ENCODE measurements at regions not wholly inside any gene's neighbourhood (a gene's known extent, or its start where the extent isn't known, plus 50 kb on each side); places are given as distances from the start of the nearest gene placed in this dataset.

DNA sequence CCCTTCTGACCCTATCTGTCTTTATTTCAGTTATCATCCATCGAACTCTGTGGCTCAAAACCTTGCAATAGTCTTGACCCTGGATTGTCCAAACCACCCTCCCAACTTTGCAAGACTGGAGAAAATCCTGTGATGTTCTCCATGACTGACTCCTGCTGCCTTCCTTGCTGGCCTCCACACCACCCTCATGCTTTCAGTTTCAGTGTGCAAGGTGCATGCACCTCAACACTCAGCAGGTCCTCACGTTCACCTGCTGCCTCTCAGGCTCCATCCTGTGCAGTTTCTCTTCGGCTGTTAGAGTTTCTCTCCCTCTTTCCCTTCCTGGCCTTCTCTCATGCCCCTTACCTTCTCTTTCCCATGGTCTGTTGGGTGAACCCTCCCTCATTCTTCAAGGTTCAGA, 59.4 kb upstream of the ASIC2 start:
- no peak for DNase-seq (ENCODE audit: low read depth in 4 of 4, low spot score in 3 of 4)

DNA sequence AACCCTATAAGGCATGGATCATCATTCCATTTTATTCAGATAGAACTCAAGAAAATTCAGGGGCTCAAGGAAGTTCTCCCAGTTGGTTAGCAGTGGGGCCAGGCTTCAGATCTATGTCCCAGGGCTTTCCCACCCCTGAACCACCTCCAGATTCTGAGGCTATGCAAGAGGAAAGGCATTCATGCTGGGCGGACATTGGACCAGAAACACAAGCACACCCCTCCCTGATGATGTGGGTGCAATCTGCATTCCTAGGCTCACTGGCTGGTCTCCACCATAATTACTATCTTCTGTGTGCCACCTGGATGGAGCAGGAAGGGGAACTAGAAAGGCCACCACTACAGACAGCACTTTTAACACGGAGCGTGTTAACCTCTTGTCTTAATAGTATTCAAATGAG, 63.2 kb upstream of the ASIC2 start:
- DNase-seq (ENCODE audit: low read depth in 4 of 4, low spot score in 3 of 4) = no peak

DNA sequence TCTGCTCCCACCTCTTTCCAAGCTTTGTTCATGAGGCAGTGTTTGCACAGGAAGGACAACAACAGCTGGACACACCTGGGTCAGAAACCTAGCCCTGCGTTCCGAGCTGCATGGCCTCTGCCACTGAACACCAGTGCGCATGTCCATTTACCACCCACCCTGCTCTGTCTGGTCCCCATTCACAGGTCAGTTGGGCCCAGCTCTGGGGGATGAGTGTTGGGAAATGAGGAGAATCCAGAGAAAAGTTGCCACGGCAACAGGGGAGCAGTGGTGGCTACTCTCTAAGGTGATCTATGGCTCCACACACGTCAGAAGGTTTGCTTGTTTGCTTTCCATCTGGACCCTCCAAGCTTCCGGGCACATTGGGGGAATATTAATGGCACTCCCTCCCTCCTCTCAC, 70.4 kb upstream of the ASIC2 start:
- no peak for DNase-seq (ENCODE audit: low read depth in 4 of 4, low spot score in 3 of 4)

DNA sequence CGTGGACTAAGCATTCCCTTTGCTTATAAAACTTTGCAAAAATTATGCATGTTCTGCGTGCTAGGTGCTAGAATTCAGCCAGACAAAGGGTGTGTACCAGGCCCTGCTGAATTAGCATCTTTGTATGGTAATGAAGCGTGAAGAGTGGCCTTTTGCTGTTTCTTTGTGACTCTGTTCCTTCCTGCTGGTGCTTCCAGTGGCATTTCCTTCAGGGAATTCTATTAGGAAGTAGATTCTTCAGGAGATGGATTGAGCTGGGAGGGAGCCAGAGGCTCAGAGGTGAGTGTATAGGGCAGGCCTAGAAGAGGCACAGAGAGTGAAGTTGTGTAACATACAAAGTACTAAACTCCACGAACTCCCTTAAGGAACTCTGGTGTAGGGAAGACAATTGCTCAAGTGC, 73.9 kb upstream of the ASIC2 start:
- DNase-seq (ENCODE audit: low read depth in 4 of 4, low spot score in 3 of 4) = no peak

DNA sequence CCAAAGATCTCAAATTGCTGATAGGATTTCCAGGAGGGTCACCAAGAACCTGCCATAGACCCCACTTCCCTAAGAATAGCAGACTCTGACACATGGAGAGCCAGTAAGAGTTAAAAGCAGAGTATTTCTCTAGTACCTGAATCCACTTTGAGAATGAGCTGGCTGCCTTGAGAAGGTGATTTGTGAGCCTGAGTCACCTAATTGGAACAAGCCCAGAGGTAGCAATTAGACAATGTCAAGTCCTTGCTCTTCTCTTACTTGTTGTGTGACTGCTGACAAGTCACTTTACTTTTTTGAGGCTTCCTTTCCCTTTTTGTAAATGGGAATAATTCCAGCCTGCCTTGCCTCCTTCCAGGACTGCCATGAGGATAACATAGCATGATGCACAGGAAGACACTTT, 76.1 kb upstream of the ASIC2 start:
- no peak for DNase-seq (ENCODE audit: low read depth in 4 of 4, low spot score in 3 of 4)

DNA sequence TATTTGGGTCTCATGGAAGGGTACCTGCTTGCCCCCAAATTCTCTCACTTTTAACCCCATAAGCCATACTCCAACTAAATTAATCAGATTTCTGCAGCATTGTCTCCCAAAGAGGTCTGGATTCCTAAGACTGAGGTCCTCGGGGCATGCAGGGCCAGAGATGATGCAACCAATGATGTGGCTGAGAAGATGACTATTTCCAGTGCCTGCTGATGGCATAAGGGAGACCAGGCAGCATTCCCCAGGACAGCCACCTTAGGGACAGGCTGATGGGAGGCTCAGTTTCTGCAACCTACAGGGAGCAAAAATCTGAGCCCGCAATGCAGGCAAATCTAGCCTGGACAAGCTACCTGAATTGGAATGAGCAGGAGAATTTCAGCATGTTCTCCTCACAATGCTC, 76.8 kb upstream of the ASIC2 start:
- DNase-seq (ENCODE audit: low read depth in 4 of 4, low spot score in 3 of 4) = no peak

DNA sequence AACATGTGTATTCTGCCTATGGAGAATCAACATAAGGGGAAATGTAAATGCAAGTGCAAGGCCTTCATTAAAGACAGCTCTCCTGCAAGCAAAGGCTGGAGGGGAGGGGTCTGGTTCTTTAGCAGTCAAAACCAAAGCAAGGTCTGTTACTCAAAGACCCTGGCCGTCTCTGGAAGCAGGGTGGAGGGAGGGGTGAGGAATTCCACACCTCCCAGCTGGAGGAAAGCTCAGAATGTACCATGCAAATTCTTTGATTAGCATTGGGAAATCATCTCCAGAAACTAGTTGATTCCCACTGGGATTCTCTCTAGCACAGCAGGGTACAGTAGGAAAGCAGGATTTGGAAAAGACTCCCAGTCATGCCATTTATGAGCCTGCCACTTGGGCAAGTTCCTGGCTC, 77.3 kb upstream of the ASIC2 start:
- no peak for DNase-seq (ENCODE audit: low read depth in 4 of 4, low spot score in 3 of 4)

DNA sequence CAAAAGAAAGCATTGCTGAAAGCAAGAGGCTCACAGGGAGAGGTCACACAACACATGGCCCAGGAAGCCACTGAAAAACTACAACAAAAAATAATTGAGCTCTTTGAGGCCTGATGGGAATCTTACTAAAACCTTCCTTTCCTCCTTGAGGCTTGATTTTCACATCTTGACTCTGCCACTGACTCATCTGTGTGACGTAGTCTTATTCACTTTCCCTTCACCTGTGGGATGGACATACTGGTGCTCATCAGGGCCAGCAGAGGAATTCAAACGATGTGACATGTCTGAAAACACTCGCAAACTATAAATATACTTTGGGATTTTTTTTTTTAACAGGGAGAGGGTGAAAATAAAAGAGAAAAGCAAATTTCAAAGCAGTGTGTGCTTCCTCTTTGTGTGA, 78.3 kb upstream of the ASIC2 start:
- DNase-seq (ENCODE audit: low read depth in 4 of 4, low spot score in 3 of 4) = no peak

DNA sequence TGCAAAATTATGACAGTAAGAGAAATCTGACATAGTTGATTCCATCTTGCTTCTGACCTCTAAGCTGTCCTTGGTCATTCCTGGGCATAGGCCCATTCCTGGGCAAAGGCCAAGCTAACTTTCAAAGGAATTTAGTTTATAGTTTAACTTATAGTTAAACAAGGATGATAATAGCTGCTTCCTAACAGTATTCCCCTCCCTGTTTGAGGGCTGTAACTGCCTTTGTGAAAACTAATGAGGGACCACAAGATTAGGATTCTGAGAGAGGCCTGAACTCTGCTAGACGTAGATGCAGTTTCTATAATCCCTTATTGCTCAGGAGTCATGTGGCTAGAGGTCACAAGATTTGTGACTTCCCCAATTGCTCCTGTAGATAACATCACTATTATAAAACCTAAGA, 80.2 kb upstream of the ASIC2 start:
- no peak for DNase-seq (ENCODE audit: low read depth in 4 of 4, low spot score in 3 of 4)

DNA sequence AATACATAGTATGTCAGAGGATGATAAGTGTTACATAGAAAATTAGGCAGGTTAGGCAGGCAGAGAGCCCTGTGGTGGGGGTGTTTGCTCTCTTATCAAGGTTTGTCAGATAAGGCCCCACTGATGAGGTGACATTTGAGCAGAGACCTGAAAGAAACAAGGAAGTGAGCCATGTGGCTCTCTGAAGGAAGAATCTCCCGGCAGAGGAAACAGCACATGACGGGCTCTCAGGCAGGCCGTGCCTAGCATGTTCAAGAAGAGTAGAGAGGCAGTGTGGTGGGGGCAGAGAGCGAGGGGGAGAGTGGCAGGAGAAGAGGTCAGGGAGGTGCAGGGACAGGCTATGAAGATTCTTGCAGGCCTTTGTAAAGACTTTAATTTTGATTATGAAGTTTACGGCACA, 82.0 kb upstream of the ASIC2 start:
- DNase-seq (ENCODE audit: low read depth in 4 of 4, low spot score in 3 of 4) = no peak

DNA sequence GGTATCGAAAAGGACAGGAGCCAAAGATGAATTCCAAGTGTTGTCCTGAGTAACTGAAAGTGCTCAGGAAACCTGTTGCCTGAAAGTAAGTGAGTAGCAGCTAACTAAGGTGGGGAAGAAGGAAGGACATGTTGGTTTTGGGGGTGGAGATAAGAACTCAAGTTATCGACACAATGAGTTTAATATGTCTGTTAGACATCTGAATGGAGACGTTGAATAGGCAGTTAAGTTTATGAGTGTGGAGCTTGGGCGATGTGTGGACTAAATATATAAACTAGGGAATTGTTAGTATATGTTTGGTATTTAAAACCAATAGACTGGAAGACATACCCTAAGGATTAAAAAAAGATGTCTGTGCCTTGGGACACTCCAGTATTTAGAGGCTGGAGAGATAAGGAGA, 82.7 kb upstream of the ASIC2 start:
- DNase-seq (ENCODE audit: low read depth in 4 of 4, low spot score in 3 of 4) = no peak

DNA sequence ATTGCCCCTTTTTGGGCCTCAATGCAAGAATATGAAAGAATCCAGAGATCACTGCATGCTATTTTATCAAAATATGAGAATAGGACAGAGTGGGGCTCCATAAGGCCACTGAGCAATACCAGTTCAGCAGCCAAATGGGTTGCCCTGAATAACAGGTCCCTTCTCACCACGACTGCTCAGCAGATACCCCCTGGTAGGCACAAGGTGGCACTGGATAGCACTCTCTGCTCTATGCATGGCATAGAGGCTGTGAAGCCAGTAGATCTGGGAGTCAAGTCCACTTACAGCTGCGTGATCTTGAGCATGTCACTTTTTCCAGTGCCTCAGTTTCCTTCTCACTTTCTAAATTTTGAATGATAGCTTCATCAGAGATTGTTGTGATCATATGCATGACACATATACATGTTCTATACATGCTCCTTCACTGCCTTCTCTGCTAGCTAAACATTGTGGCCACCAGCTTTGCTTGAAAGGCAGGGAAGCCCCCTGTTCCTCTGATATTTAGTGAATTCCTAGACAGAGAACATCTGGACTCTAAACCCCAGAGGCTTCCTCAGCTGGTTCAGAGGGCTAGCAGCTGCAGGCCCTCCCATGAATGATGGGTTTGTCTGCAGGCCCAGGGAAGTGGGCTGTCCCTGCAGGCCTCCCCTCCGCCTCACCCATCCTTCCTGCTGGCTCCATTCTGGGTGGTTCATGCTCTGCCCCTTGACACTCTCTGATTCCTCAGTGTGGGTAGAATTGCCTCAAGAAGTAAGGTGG, 84.9 kb upstream of the ASIC2 start:
- DNase-seq (ENCODE audit: low read depth in 4 of 4, low spot score in 3 of 4) = peak in 2 of 4 donors; percentile 22 to 40

DNA sequence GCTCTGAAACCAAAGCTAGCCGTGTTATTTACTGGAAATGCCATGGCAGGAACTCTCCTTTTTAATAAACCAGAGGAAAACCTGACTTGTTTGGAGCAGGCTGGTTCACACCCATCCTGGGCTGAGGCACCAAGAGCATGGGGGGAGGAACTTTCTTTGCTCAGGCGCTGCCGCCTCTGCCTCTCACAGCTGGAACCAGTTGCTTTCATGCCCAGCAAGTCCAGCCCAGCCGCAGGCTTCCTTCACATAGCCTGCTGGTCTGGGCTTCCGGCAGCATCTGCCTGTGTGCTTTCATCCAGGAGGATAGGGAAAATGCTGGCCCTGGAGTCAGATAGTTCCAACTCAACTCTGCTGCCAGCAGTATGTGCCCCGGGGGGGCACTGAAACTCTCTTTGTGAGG, 88.1 kb upstream of the ASIC2 start:
- no peak for DNase-seq (ENCODE audit: low read depth in 4 of 4, low spot score in 3 of 4)

DNA sequence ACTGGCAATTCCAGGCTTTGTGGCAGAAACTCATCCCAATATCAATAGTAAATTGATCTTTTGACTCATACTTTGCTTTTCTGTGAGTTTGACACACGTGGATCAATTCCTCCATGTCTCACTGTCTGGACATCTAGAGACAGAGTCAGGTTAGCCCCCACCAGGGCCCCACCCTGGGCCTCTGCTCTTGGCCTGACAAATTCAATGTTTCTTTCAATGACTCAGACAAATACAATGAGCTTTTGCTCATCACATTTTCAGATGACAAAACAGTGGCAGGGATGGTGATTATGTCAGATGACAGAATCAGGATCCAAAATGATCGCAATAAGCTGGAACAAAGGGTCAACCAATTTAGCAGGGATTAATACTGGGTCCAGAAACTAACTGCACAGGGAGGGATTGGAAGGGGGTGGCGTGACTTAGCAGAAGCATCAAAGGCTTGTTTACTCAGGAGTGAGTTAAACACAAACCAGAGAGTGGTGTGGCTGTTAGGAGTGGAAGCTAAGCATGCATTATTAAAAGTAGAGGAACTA, 90.5 kb upstream of the ASIC2 start:
- DNase-seq (ENCODE audit: low read depth in 4 of 4, low spot score in 3 of 4) = no peak

DNA sequence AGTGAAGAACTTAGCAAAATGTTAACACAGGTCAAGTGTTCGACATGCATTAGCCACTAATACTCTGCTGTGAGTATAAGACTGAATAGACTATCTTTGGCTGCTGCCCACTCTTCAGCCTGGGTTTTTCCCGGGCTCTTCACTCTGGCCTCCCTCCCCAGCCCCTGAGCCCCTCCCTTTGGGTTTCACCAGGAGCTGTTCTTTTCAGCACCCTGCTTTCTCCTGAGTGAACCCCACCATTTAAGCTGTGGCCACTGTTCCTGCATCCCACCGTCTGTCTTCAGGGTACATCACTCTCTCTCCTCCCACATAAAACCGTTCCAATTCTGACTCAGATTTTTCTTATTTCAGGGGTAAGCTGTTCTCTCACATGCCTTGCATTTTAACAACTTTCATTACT, 92.0 kb upstream of the ASIC2 start:
- DNase-seq (ENCODE audit: low read depth in 4 of 4, low spot score in 3 of 4) = no peak

DNA sequence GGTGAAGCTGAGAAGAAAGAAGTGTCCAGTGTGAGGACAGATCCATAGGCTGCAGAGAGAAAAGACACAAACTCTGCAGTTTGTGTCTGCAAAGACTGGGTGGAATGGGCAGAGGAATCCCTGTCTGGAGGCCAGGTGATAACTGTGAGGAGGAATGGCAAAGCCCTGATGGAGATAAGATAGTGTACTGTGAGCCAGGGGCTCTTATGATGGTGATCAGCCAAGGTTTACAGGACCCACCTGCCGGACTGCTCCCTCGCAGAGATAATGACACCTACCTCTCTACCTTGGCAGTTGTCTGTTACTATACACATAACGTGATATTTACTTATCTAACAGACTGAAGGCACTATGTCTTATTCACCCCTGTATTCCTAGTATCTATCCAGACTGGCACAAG, 92.6 kb upstream of the ASIC2 start:
- no peak for DNase-seq (ENCODE audit: low read depth in 4 of 4, low spot score in 3 of 4)

DNA sequence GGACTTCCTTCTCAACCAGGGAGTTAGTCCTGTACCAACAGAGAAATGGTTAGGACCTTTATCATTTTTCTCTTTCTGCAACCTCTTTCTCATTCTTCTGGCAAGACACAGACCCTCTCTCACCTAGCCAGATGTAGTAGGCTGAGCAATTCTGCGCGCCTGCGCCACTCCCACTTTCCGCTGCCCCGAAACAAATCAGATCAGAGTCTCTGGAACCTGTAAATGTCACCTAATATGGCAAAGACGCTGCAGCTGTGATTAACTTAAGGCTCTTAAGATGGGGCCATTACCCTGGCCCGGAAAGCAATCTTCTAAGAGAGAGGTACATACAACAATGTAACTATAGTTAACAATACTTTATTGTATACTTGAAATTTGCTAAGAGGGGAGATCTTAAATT, 94.3 kb upstream of the ASIC2 start:
- DNase-seq (ENCODE audit: low read depth in 4 of 4, low spot score in 3 of 4) = no peak

DNA sequence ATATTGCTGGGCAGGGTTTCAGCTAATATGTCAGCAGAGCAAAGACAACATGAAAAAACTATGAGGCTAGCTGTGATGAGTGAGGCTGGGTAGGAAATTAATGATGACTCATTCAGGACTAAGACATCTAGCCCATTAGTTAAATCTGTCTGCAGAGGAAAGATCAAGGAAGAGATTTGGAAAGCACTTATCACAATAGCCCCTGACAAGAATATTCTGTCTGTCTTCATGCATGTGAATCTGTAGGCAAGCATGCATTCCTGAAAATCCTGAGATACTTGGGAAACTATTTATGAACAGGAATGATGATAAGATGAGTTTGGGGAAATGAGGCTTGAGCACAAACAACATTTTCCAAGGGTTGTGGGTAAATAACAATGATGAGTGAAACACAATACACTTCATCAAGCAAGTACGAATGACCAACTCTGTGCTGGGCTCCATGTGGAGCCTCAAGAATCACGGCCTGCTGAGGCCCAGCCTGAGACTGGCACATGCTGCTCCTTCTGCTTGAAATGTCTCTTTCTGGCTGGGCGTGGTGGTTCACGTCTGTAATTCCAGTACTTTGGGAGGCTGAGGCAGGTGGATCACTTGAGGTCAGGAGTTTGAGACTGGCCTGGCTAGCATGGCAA, 96.5 kb upstream of the ASIC2 start:
- no peak for DNase-seq (ENCODE audit: low read depth in 4 of 4, low spot score in 3 of 4)

DNA sequence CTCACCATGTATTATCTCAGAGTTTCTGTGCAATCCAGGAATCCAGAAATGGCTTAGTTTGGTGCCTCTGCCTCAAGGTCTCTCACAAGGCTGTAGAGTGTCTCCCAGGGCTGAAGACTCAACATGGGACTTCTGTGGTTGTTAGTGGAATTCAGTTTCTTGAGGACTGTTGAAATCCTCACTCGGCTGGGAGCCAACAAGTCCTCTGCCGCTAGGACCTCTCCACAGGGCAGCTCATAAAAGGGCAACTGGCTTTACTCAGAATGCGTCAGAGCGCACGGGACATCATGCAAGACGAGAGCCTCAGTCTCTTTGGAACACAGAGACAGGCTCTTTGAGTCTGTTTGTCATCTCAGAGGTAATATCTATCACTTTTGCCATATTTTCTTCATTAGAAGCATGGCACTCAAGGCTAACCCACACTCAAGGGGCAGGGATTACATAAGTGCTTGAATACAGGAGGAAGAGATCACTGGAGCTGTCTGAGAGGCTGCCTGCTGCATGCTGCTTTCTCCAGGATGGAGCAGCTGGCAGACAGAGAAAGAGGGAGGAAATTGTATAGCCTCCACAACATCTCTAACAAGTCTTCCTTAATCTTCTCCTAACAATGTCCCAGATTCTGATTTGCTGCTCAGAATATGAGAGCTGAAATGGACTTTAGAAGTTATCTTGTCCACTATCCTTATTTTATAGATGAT, 97.5 kb upstream of the ASIC2 start:
- no peak for DNase-seq (ENCODE audit: low read depth in 4 of 4, low spot score in 3 of 4)

DNA sequence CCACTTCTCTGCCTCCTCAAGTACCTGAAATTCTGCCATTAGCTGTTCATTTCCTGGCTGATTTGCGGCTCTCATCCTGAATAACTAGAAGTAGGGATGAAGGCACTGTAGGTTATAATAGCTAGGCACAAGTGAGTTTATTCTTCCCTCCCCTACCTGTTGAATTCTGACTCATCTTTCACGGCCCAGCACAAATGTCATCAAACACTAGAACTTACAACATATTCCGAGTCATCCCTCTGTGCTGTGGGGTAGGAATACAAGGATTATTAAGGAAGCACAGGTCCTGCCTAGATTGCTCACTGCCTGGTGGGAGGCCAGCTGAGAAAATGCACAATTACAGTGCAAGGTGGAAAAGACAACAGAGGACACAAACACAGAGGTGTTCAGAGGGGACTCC, 103.7 kb upstream of the ASIC2 start:
- DNase-seq (ENCODE audit: low read depth in 4 of 4, low spot score in 3 of 4) = no peak

DNA sequence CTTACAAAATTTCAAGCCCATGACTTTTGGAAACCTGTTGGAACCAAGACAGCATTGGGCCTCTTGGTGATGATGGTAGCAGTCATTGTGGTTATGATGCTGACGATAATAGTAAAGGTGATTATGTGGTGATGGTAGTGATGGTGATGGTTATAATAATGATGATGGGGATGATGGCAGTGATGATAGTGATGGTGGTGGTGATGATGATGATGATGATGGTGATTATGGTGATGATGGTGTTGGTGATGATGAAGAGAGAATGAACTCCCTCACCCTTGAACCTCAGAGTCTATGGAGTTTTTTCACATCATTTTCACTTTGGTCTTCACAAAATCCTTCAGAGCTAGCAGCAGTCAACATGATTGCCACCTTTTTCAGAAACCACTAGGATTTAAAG, 105.3 kb upstream of the ASIC2 start:
- DNase-seq (ENCODE audit: low read depth in 4 of 4, low spot score in 3 of 4) = no peak

DNA sequence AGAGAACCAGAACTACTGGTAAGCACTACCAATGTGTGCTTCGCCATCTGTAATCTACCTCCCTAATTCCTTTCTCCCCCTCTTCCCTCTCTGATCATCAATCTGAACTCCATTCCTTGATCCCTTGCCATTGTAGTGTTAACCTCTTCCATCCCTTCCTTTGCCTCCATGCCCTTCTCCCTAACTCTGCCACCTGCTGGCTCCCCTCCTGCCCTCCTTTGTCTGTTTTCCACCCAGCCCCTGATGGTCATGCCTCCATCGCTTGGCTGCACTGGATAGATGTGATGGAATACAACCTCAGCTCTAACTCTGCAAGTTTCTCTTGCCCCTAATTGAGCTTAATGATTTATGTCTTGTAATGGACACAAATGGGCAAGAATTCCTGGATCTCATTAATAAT, 108.2 kb upstream of the ASIC2 start:
- no peak for DNase-seq (ENCODE audit: low read depth in 4 of 4, low spot score in 3 of 4)
